ENCODE measurements at regions not wholly inside any gene's neighbourhood (a gene's known extent, or its start where the extent isn't known, plus 50 kb on each side); places are given as distances from the start of the nearest gene placed in this dataset.
"Not testable (repeated sequence)": the region's sequence is repeated elsewhere in the genome, so short reads cannot be mapped to it uniquely, and the experiment has no call there.

GRCh38 chr5:13581914-13582313 lies 362.6 kb downstream of the DNAH5 start:
- no peak for DNase-seq
- Mint-ChIP-seq H3K27me3 (ENCODE audit: low read depth in 3 of 3) (peaks cover 0 to 5% (median 0%) of the 10 kb centered on the region in 3 donors), H3K4me3 (no peak overlapping the region), H3K27ac (no peak overlapping the region), H3K36me3 (no peaks in the 10 kb centered on the region), H3K4me1 (no peaks in the 10 kb centered on the region), H3K9me3 (peaks cover 0 to 12% (median 3%) of the 10 kb centered on the region in 6 donors)

- peaks cover 0 to 5% (median 0%) of the 10 kb centered on the region in 3 donors for H3K27me3 Mint-ChIP-seq (ENCODE audit: low read depth in 3 of 3)
- no peak overlapping the region for H3K27ac Mint-ChIP-seq
- H3K36me3 Mint-ChIP-seq: no peaks in the 10 kb centered on the region
- no peaks in the 10 kb centered on the region for H3K4me1 Mint-ChIP-seq
- H3K9me3 Mint-ChIP-seq: peaks cover 0 to 12% (median 4%) of the 10 kb centered on the region in 6 donors
- no peak overlapping the region for H3K4me3 Mint-ChIP-seq
- no peak for DNase-seq
Measured at GRCh38 chr5:13581132-13581531, 363.4 kb downstream of the DNAH5 start.

GRCh38 chr5:13580058-13580457 lies 364.4 kb downstream of the DNAH5 start:
- Mint-ChIP-seq H3K36me3 (no peaks in the 10 kb centered on the region), H3K4me1 (no peaks in the 10 kb centered on the region), H3K4me3 (no peak overlapping the region), H3K27me3 (ENCODE audit: low read depth in 3 of 3) (peaks cover 0 to 5% (median 0%) of the 10 kb centered on the region in 3 donors), H3K27ac (no peak overlapping the region), H3K9me3 (peaks cover 0 to 5% (median 4%) of the 10 kb centered on the region in 6 donors)
- no peak for DNase-seq

- H3K4me1 Mint-ChIP-seq; H3K36me3 Mint-ChIP-seq; H3K9me3 Mint-ChIP-seq; H3K27ac Mint-ChIP-seq; DNase-seq; H3K27me3 Mint-ChIP-seq (ENCODE audit: low read depth in 3 of 3); H3K4me3 Mint-ChIP-seq: not testable (repeated sequence)
Measured at GRCh38 chr5:13579091-13579490, 365.4 kb downstream of the DNAH5 start.

DNA sequence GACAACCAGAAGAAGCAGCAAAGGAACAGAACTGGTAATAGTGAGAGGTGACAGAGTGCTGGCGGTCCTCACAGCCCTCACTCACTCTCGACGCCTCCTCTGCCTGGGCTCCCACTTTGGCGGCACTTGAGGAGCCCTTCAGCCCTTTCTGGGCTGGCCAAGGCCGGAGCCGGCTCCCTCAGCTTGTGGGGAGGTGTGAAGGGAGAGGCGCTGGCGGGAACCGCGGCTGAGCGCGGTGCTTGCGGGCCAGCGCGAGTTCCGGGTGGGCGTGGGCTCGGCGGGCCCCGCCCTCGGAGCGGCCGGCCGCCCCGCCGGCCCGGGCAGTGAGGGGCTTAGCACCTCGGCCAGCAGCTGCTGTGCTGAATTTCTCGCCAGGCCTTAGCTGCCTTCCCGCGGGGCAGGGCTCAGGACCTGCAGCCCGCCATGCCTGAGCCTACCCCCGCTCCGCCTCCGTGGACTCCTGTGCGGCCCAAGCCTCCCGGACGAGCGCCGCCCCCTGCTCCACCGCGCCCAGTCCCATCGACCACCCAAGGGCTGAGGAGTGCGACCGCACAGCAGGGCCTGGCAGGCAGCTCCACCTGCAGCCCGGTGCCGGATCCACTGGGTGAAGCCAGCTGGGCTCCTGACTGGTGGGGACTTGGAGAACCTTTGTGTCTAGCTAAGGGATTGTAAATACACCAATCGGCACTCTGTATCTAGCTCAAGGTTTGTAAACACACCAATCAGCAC lies 366.0 kb downstream of the DNAH5 start:
- not testable (repeated sequence) for H3K36me3 Mint-ChIP-seq; DNase-seq; H3K4me1 Mint-ChIP-seq; H3K4me3 Mint-ChIP-seq; H3K27ac Mint-ChIP-seq; H3K9me3 Mint-ChIP-seq; H3K27me3 Mint-ChIP-seq (ENCODE audit: low read depth in 3 of 3)

GRCh38 chr5:13574574-13574973 lies 369.9 kb downstream of the DNAH5 start:
- Mint-ChIP-seq H3K36me3 (peaks cover 0 to 3% (median 0%) of the 10 kb centered on the region in 3 donors), H3K9me3 (peaks cover 0 to 24% (median 5%) of the 10 kb centered on the region in 6 donors), H3K27ac (no peak overlapping the region), H3K4me1 (no peaks in the 10 kb centered on the region), H3K27me3 (ENCODE audit: low read depth in 3 of 3) (peaks cover 1 to 5% (median 2%) of the 10 kb centered on the region in 3 donors), H3K4me3 (no peak overlapping the region)
- no peak for DNase-seq

- Mint-ChIP-seq H3K4me3 (no peak overlapping the region), H3K27me3 (ENCODE audit: low read depth in 3 of 3) (peaks cover 0 to 2% (median 1%) of the 10 kb centered on the region in 3 donors), H3K36me3 (peaks cover 0 to 3% (median 0%) of the 10 kb centered on the region in 3 donors), H3K27ac (no peak overlapping the region), H3K4me1 (no peaks in the 10 kb centered on the region), H3K9me3 (peaks cover 0 to 19% (median 4%) of the 10 kb centered on the region in 6 donors)
- DNase-seq: no peak
Measured at GRCh38 chr5:13572163-13572562, 372.3 kb downstream of the DNAH5 start.

DNA sequence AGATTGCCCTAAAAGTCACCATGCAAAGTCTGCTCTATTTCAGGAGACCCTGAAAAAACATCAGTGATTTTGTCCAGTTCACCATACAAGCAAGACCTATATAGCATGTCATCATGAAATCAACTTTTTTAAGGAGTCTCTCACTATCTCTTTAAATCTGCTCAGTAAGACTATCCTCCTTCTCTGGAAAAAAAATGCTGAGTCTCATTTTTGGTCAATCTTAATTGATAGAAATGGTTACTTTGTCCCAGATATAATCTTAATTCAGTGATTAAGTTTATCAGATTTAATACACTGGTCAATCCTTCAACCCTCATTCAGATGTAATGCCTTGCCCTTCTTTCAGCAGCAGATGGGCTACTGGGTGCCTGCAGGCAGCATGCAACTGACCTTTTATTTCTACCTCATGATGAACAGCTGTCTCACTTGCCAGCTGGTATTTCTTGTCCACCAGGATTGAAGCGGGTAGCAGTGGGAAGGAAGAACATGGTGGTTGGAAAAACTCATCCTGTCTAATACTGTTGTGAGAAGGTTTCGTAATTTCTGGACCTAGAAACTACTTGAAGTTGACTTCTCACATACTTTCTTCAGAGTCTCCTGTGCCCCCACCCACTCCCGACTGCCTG lies 375.3 kb downstream of the DNAH5 start:
- DNase-seq: no peak
- peaks cover 0 to 2% (median 1%) of the 10 kb centered on the region in 3 donors for H3K27me3 Mint-ChIP-seq (ENCODE audit: low read depth in 3 of 3)
- no peak overlapping the region for H3K27ac Mint-ChIP-seq
- peaks cover 0 to 19% (median 6%) of the 10 kb centered on the region in 6 donors for H3K9me3 Mint-ChIP-seq
- no peaks in the 10 kb centered on the region for H3K4me1 Mint-ChIP-seq
- H3K36me3 Mint-ChIP-seq: peaks cover 0 to 3% (median 0%) of the 10 kb centered on the region in 3 donors
- H3K4me3 Mint-ChIP-seq: no peak overlapping the region

DNA sequence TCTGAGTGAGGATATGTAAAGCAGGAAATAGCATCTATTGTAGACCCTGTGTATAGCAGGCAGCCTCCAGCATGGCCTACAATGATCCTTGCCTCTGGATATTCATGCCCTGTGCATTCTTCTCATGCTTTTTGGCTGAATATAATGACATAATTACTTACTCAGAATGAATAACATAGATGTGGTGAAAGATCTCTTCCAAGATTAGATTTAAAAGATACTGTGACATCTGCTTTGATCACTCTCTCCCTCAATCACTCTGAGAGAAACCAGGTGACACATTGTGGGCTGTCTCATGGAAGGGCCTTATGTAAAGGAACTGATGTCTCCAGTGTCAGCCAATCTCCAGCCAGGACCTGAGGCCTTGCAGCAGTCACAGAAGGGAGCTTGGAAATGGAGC lies 376.7 kb downstream of the DNAH5 start:
- no peaks in the 10 kb centered on the region for H3K36me3 Mint-ChIP-seq
- no peak overlapping the region for H3K27ac Mint-ChIP-seq
- no peak overlapping the region for H3K4me3 Mint-ChIP-seq
- H3K27me3 Mint-ChIP-seq (ENCODE audit: low read depth in 3 of 3): peaks cover 0 to 2% (median 1%) of the 10 kb centered on the region in 3 donors
- H3K9me3 Mint-ChIP-seq: peaks cover 0 to 19% (median 6%) of the 10 kb centered on the region in 6 donors
- no peak for DNase-seq
- H3K4me1 Mint-ChIP-seq: no peaks in the 10 kb centered on the region

DNA sequence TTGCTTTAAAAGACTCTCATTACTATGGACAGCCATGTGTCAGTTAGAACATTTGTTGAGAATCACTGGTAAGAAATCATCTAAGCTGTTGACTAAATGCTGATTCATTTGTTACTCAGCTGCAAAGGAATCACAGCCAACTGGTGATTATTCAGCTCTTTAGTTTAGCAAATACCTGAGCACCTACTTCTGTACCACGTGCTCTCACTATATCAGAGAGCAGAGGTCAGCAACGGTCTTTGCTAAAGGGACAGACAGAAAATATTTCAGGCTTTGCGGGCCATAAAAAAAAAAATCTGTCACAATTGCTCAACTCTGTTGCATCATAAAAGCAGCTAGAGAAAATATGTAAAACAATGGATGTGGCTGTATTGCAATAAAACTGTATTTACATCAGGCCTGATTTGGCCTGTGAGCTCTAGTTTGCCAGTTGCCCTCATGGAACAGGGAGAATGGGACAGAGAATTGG lies 377.6 kb downstream of the DNAH5 start:
- H3K27me3 Mint-ChIP-seq (ENCODE audit: low read depth in 3 of 3): peaks cover 0 to 2% (median 1%) of the 10 kb centered on the region in 3 donors
- no peak overlapping the region for H3K27ac Mint-ChIP-seq
- peaks cover 0 to 19% (median 6%) of the 10 kb centered on the region in 6 donors for H3K9me3 Mint-ChIP-seq
- H3K4me1 Mint-ChIP-seq: no peaks in the 10 kb centered on the region
- DNase-seq: no peak
- H3K36me3 Mint-ChIP-seq: no peaks in the 10 kb centered on the region
- H3K4me3 Mint-ChIP-seq: no peak overlapping the region

- H3K4me3 Mint-ChIP-seq: no peak overlapping the region
- H3K27ac Mint-ChIP-seq: no peak overlapping the region
- H3K27me3 Mint-ChIP-seq (ENCODE audit: low read depth in 3 of 3): peaks cover 0 to 2% (median 1%) of the 10 kb centered on the region in 3 donors
- no peaks in the 10 kb centered on the region for H3K36me3 Mint-ChIP-seq
- peaks cover 0 to 12% (median 7%) of the 10 kb centered on the region in 6 donors for H3K9me3 Mint-ChIP-seq
- H3K4me1 Mint-ChIP-seq: no peaks in the 10 kb centered on the region
- no peak for DNase-seq
Measured at GRCh38 chr5:13558408-13558807, 386.1 kb downstream of the DNAH5 start.

GRCh38 chr5:13553896-13554295 lies 390.6 kb downstream of the DNAH5 start:
- H3K9me3 Mint-ChIP-seq: peaks cover 0 to 12% (median 6%) of the 10 kb centered on the region in 6 donors
- no peak overlapping the region for H3K4me3 Mint-ChIP-seq
- no peaks in the 10 kb centered on the region for H3K36me3 Mint-ChIP-seq
- H3K27ac Mint-ChIP-seq: no peak overlapping the region
- H3K27me3 Mint-ChIP-seq (ENCODE audit: low read depth in 3 of 3): peaks cover 0 to 2% (median 0%) of the 10 kb centered on the region in 3 donors
- no peak for DNase-seq
- H3K4me1 Mint-ChIP-seq: no peaks in the 10 kb centered on the region

DNA sequence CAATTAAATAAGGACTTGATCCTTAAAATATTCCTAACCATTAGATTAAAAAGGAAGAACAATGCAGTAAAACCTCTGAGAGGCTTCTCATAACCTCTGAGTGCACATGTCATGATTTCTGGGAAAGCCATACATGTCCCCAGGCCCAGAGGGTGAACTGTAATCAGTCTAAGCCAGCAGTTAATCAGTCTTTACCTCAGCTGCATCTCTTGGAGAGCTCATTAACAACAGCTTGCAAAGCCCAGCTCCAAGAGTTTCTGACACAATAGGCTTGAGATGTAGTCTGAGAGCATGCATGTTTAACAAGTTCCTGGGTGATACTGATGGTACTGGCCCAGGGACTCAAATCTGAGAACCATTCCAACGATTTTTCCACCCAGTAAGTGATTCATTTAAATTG lies 392.1 kb downstream of the DNAH5 start:
- Mint-ChIP-seq H3K4me1 (no peaks in the 10 kb centered on the region), H3K4me3 (no peak overlapping the region), H3K27ac (no peak overlapping the region), H3K9me3 (peaks cover 0 to 9% (median 3%) of the 10 kb centered on the region in 6 donors), H3K27me3 (ENCODE audit: low read depth in 3 of 3) (peaks cover 0 to 2% (median 0%) of the 10 kb centered on the region in 3 donors), H3K36me3 (no peaks in the 10 kb centered on the region)
- no peak for DNase-seq

- Mint-ChIP-seq H3K9me3 (peaks cover 0 to 5% (median 1%) of the 10 kb centered on the region in 6 donors), H3K4me1 (no peaks in the 10 kb centered on the region), H3K4me3 (no peak overlapping the region), H3K27ac (no peak overlapping the region), H3K36me3 (no peaks in the 10 kb centered on the region), H3K27me3 (ENCODE audit: low read depth in 3 of 3) (peaks cover 0 to 2% (median 0%) of the 10 kb centered on the region in 3 donors)
- DNase-seq: no peak
Measured at GRCh38 chr5:13551645-13552044, 392.8 kb downstream of the DNAH5 start.
